Spinal cord (tissue), 9 donors: ENCODE measurements at regions not wholly inside any gene's neighbourhood (a gene's known extent, or its start where the extent isn't known, plus 50 kb on each side); places are given as distances from the start of the nearest gene placed in this dataset.
"Not testable (repeated sequence)": the region's sequence is repeated elsewhere in the genome, so short reads cannot be mapped to it uniquely, and the experiment has no call there.

Experiments
- DNase-seq, 6 donors: peaks; one replicate each; pipeline versions ENCODE4 v3.0.0 to v3.0.0-alpha.2; 2013 to 2015; ENCODE audit warnings: low spot score in 6 of 6, low read depth in 4 of 6
- H3K27ac ChIP-seq: one replicate; pipeline ENCODE4 v1.5.1; 2013; ENCODE audit warnings: low read depth, low read length, control low read depth
- H3K27me3 ChIP-seq: one replicate; pipeline ENCODE4 v1.6.1; 2013; ENCODE audit warnings: low read length; ENCODE audit not compliant: control insufficient read depth, insufficient read depth
- H3K36me3 ChIP-seq: one replicate; pipeline ENCODE4 v1.6.1; 2013; ENCODE audit warnings: low read length; ENCODE audit not compliant: control insufficient read depth, insufficient read depth
- H3K4me1 ChIP-seq: one replicate; pipeline ENCODE4 v1.6.1; 2013; ENCODE audit warnings: low read length; ENCODE audit not compliant: control insufficient read depth, insufficient read depth
- H3K4me3 ChIP-seq: one replicate; pipeline ENCODE4 v1.5.1; 2013; ENCODE audit warnings: low read depth, low read length, control low read depth
- H3K9me3 ChIP-seq: one replicate; pipeline ENCODE4 v1.6.1; 2013; ENCODE audit warnings: low read length; ENCODE audit not compliant: control insufficient read depth, insufficient read depth
- WGBS: methylation state at CpG from one replicate; pipeline ENCODE4 v1.1.5; 2013; ENCODE audit warnings: missing lambda C conversion rate; ENCODE audit not compliant: insufficient coverage; 5-methylcytosine and 5-hydroxymethylcytosine counted together
- donor health status: healthy.

DNA sequence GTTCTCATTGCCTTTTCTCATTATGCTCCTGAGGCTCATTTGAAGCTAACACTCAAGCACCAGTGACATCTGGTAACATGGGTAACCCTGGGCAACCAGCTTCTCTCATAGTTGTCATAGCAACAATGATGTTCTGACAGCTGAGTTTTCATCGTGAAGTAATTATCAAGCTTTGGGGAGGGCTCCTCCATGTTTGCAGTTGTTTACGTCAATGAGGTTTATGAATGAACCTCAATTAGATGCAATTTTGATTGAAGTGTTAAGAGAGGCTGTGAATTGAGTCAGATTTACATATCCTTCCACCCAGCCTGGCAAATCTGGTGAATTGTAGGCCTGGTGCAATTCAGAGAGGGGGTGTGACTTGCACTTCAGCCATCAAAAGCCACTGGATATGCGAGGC, 119.3 kb upstream of the CHD2 start:
- 26% methylated on average over 2 of the region's 3 CpGs for WGBS
- H3K27ac ChIP-seq, result no peak overlapping the region
- H3K36me3 ChIP-seq, result no peaks in the 10 kb centered on the region
- H3K4me1 ChIP-seq, result peaks cover 7% of the 10 kb centered on the region
- no peak overlapping the region for H3K4me3 ChIP-seq
- no peaks in the 10 kb centered on the region for H3K27me3 ChIP-seq
- no peaks in the 10 kb centered on the region for H3K9me3 ChIP-seq
- DNase-seq, result peak; percentile 36 to 98 (median 66)

DNA sequence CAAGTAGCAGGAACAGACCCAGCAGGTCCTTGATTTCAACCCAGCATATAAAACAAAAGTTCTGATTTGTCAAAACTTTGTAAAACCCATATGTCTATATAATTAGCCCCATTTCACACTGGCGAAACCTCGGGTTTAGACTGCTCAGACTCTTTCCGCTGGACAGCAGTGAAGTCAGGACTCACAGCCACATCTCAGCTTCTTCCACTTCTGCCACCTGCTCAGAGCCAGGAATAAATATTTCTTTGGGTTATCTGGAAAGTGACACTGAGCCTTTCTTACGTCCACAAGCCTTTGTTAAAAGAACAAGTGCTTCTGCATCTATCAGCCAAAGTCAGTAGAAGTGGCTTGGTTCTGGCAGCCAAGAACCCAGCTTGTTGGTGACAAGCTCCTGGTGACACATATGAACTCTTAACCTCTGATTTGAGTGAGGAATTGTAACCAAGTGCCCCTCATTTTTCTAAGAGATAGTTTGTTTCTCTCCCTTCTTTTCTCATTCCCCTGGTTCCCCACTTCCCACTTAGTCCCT, 118.1 kb upstream of the CHD2 start:
- 92% methylated on average over 2 of the region's 4 CpGs for WGBS
- Histone ChIP-seq H3K27ac (no peak overlapping the region), H3K4me3 (no peak overlapping the region), H3K27me3 (no peaks in the 10 kb centered on the region), H3K9me3 (no peaks in the 10 kb centered on the region), H3K4me1 (peaks cover 7% of the 10 kb centered on the region), H3K36me3 (no peaks in the 10 kb centered on the region)
- no peak for DNase-seq

DNA sequence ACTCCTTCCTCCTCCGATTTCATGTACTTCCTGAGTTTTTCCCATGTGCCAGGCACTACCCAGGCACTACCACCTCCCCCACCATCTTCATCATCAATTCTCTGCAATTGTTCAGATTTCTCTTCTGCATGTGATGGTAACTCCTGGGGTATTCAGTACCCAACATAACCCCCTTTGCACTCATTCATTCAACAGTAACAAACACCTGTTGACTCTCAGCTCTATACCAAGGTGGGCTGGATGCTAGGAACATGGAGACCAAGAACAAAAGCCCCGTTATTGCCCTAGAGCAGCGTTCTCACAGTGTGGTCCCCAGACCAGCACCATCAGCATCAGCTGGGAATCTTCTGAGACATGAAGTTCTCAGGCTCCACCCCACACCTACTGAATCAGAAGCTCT, 113.0 kb upstream of the CHD2 start:
- DNase-seq, result no peak

DNA sequence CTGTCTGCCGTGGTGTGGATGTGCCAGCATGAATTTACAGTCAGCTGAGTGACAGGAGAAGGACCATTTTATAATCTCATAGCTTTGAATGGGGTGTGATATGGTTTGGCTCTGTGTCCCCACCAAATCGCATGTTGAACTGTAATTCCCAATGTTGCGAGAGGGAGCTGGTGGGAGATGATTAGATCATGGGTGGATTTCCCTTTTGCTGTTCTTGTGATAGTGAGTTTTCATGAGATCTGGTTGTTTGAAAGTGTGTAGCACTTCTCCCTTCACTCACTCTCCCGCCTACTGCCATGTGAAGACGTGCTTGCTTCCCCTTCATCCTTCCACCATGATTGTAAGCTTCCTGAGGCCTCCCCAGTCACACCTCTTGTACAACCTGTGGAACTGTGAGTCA, 111.9 kb upstream of the CHD2 start:
- Histone ChIP-seq H3K27me3 (no peaks in the 10 kb centered on the region), H3K27ac (no peak overlapping the region), H3K9me3 (no peaks in the 10 kb centered on the region), H3K4me1 (no peaks in the 10 kb centered on the region), H3K36me3 (no peaks in the 10 kb centered on the region), H3K4me3 (no peak overlapping the region)
- DNase-seq, result no peak
- WGBS, result 100% methylated on average over 1 of the region's 5 CpGs

More for the DNA sequence above, 113.0 kb upstream of the CHD2 start:
- H3K4me3 ChIP-seq, result no peak overlapping the region
- 91% methylated on average over 3 of the region's 3 CpGs for WGBS
- no peaks in the 10 kb centered on the region for H3K27me3 ChIP-seq
- no peaks in the 10 kb centered on the region for H3K4me1 ChIP-seq
- no peak overlapping the region for H3K27ac ChIP-seq
- no peaks in the 10 kb centered on the region for H3K9me3 ChIP-seq
- H3K36me3 ChIP-seq, result no peaks in the 10 kb centered on the region

DNA sequence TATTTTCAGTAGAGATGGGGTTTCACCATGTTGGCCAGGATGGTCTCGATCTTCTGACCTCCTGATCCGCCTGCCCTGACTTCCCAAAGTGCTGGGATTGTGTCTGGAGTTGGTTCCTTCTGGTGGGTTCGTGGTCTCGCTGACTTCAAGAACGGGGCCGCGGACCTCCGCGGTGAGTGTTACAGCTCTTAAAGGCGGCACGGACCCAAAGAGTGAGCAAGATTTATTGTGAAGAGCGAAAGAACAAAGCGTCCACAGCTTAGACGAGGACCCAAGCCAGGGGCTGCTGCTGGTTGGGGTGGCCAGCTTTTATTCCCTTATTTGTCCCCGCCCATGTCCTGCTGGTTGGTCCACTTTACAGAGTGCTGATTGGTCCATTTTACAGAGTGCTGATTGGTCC, 111.3 kb upstream of the CHD2 start:
- H3K27ac ChIP-seq, H3K4me3 ChIP-seq, H3K4me1 ChIP-seq, H3K9me3 ChIP-seq, DNase-seq, H3K36me3 ChIP-seq, H3K27me3 ChIP-seq: not testable (repeated sequence)
- WGBS, result 97% methylated on average over 15 of the region's 15 CpGs

DNA sequence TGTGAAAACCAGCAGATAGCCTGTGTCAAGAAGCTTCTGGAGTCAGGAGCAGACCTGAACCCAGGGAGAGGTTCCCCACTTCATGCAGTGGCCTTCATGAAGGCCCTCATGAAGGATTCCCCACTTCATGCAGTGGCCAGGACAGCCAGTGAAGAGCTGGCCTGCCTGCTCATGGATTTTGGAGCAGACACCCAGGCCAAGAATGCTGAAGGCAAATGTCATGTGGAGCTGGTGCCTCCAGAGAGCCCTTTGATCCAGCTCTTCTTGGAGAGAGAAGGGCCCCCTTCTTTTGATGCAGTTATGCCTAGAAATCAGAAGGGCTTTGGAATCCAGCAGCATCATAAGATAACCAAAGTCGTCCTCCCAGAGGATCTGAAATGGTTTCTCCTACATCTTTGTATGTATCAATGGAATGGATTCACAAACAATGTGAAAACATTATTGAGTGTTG, 103.9 kb upstream of the CHD2 start:
- H3K4me1 ChIP-seq, result no peaks in the 10 kb centered on the region
- no peaks in the 10 kb centered on the region for H3K36me3 ChIP-seq
- no peak overlapping the region for H3K4me3 ChIP-seq
- no peaks in the 10 kb centered on the region for H3K27me3 ChIP-seq
- DNase-seq, result no peak
- no peaks in the 10 kb centered on the region for H3K9me3 ChIP-seq
- H3K27ac ChIP-seq, result no peak overlapping the region
- whole genome bisulfite sequencing, result no CpG with 5 or more reads among the region's 1 CpG

DNA sequence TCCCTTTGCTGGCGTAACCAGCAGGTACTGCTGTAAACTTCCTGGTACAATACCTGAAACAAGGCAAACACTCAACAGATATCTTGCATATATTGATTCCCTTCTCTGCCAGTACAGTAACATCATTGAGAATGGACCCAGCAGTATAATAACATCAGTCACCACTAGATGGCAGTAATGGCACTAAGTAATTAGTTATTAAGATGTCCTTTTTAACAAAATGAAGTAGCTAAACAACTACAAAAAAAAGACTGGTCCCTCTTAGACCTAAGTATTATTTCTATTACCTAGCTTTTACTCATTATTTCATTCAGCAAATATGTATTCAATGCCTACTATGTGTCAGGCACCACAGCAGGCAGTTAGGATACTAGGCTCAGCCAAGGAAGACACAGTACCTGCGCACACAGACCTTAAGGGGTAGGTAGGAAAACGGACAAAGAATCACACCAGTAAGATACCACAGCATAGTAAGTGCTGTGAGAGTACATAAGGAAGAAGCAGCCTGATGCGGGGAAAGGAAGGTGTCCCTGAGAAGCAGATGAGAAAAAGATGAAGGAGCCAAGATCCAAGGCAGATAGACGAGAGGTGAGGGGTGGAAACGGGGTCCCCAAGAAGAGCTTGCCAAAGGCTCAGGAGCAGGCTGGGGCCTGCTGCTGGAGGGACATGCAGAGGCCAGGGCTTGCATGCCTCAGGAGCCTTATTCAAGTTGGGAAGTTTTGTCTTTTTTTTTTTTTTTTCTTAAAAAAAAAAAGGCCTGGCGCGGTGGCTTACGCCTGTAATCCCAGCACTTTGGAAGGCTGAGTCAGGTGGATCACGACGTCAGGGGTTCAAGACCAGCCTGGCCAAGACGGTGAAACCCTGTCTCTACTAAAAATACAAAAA, 102.7 kb upstream of the CHD2 start:
- no peaks in the 10 kb centered on the region for H3K4me1 ChIP-seq
- H3K36me3 ChIP-seq, result peaks cover 4% of the 10 kb centered on the region
- H3K4me3 ChIP-seq, result no peak overlapping the region
- H3K27ac ChIP-seq, result no peak overlapping the region
- WGBS, result 86% methylated on average over 8 of the region's 12 CpGs
- no peaks in the 10 kb centered on the region for H3K9me3 ChIP-seq
- peak in 5 of 6 donors; percentile 77 to 97 (median 83) for DNase-seq
- H3K27me3 ChIP-seq, result no peaks in the 10 kb centered on the region

DNA sequence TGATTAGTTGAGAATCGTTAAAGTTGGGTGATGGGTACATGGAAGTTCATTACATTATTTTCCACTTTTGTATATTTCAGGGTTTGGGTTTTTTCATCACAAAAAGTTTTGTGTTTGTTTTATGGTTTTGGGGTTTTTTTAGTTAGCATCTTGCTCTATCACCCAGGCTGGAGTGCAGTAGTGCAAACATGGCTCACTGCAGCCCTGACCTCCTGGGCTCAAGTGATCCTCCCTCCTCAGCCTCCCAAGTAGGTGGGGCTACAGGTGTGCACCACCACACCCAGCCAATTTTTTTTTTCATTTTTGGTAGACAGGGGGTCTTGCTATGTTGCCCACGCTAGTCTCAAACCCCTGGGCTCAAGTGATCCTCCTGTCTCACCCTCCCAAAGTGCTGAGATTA, 100.1 kb upstream of the CHD2 start:
- WGBS, result no CpG with 5 or more reads among the region's 2 CpGs
- H3K4me1 ChIP-seq, result no peaks in the 10 kb centered on the region
- H3K4me3 ChIP-seq, result no peak overlapping the region
- DNase-seq, result no peak
- H3K27me3 ChIP-seq, result no peaks in the 10 kb centered on the region
- peaks cover 4% of the 10 kb centered on the region for H3K36me3 ChIP-seq
- no peaks in the 10 kb centered on the region for H3K9me3 ChIP-seq
- H3K27ac ChIP-seq, result no peak overlapping the region

DNA sequence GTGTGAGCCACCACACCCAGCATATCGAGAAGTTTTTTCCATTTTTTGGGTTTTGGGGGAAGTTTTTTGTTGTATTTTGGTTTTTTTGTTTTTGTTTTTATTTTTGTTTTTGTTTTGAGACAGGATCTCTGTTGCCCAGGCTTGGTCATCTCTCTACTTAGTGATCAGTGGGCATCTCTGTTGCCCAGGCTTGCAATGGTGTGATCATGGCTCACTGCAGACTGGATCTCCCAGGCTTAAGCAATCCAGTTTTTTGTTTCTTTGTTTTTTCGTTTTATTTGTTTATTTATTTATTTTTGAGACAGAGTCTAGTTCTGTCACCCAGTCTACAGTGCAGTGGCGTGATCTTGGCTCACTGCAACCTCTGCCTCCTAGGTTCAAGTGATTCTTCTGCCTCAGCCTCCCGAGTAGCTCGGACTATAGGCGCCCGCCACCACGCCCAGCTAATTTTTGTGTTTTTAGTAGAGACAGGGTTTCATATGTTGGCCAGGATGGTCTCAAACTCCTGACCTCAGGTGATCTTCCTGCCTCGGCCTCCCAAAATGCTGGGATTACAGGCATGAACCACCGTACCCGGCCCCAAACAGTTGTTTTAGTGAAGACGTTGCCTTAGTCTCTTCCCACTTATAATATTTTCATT, 99.6 kb upstream of the CHD2 start:
- H3K9me3 ChIP-seq, H3K4me1 ChIP-seq, H3K4me3 ChIP-seq, H3K36me3 ChIP-seq, H3K27ac ChIP-seq, H3K27me3 ChIP-seq, DNase-seq: not testable (repeated sequence)
- WGBS, result 100% methylated on average over 8 of the region's 12 CpGs
